ENCODE measurements at regions not wholly inside any gene's neighbourhood (a gene's known extent, or its start where the extent isn't known, plus 50 kb on each side); places are given as distances from the start of the nearest gene placed in this dataset.
"Not testable (repeated sequence)": the region's sequence is repeated elsewhere in the genome, so short reads cannot be mapped to it uniquely, and the experiment has no call there.

- not testable (repeated sequence) for H3K9me3 ChIP-seq (ENCODE audit: control insufficient read depth, low read length); H3K36me3 ChIP-seq (ENCODE audit: control insufficient read depth, insufficient read depth, low read length); H3K4me3 ChIP-seq (ENCODE audit: extremely low read depth, insufficient read depth, low read length, poor library complexity, severe bottlenecking); H3K4me1 ChIP-seq (ENCODE audit: control insufficient read depth, insufficient read depth, low read length, poor library complexity, severe bottlenecking); H3K27ac ChIP-seq (ENCODE audit: low read depth, low read length, severe bottlenecking)
- WGBS, 2 experiments (ENCODE audit: insufficient coverage in 2 of 2) = 75 to 94% methylated on average over 3 to 4 of the region's 5 CpGs
Measured at GRCh38 chr9:25288195-25288594, 390.0 kb downstream of the TUSC1 start.

- Histone ChIP-seq H3K9me3 (ENCODE audit: control insufficient read depth, low read length) (no peaks in the 10 kb centered on the region), H3K4me3 (ENCODE audit: extremely low read depth, insufficient read depth, low read length, poor library complexity, severe bottlenecking) (no peak overlapping the region)
- WGBS, 2 experiments (ENCODE audit: insufficient coverage in 2 of 2) = no CpG with 5 or more reads among the region's 1 CpG
Measured at GRCh38 chr9:25284365-25284764, 393.9 kb downstream of the TUSC1 start.

GRCh38 chr9:25282946-25283345 lies 395.3 kb downstream of the TUSC1 start:
- 86 to 100% methylated on average over 1 of the region's 1 CpG for WGBS, 2 experiments (ENCODE audit: insufficient coverage in 2 of 2)
- H3K4me3 ChIP-seq (ENCODE audit: extremely low read depth, insufficient read depth, low read length, poor library complexity, severe bottlenecking) = no peak overlapping the region
- no peaks in the 10 kb centered on the region for H3K36me3 ChIP-seq (ENCODE audit: control insufficient read depth, insufficient read depth, low read length)
- no peak overlapping the region for H3K27ac ChIP-seq (ENCODE audit: low read depth, low read length, severe bottlenecking)
- H3K9me3 ChIP-seq (ENCODE audit: control insufficient read depth, low read length) = no peaks in the 10 kb centered on the region
- no peaks in the 10 kb centered on the region for H3K4me1 ChIP-seq (ENCODE audit: control insufficient read depth, insufficient read depth, low read length, poor library complexity, severe bottlenecking)

More at GRCh38 chr9:25284365-25284764, 393.9 kb downstream of the TUSC1 start:
- no peak overlapping the region for H3K27ac ChIP-seq (ENCODE audit: low read depth, low read length, severe bottlenecking)
- H3K36me3 ChIP-seq (ENCODE audit: control insufficient read depth, insufficient read depth, low read length) = no peaks in the 10 kb centered on the region
- H3K4me1 ChIP-seq (ENCODE audit: control insufficient read depth, insufficient read depth, low read length, poor library complexity, severe bottlenecking) = no peaks in the 10 kb centered on the region

- no peaks in the 10 kb centered on the region for H3K36me3 ChIP-seq (ENCODE audit: control insufficient read depth, insufficient read depth, low read length)
- H3K9me3 ChIP-seq (ENCODE audit: control insufficient read depth, low read length) = no peaks in the 10 kb centered on the region
- H3K4me1 ChIP-seq (ENCODE audit: control insufficient read depth, insufficient read depth, low read length, poor library complexity, severe bottlenecking) = no peaks in the 10 kb centered on the region
- 71 to 100% methylated on average over 1 to 2 of the region's 4 CpGs for WGBS, 2 experiments (ENCODE audit: insufficient coverage in 2 of 2)
- H3K4me3 ChIP-seq (ENCODE audit: extremely low read depth, insufficient read depth, low read length, poor library complexity, severe bottlenecking) = no peak overlapping the region
- no peak overlapping the region for H3K27ac ChIP-seq (ENCODE audit: low read depth, low read length, severe bottlenecking)
Measured at GRCh38 chr9:25261445-25261844, 416.8 kb downstream of the TUSC1 start.

- H3K4me3 ChIP-seq (ENCODE audit: extremely low read depth, insufficient read depth, low read length, poor library complexity, severe bottlenecking) = no peak overlapping the region
- H3K9me3 ChIP-seq (ENCODE audit: control insufficient read depth, low read length) = no peaks in the 10 kb centered on the region
- no CpG with 5 or more reads among the region's 1 CpG for WGBS, 2 experiments (ENCODE audit: insufficient coverage in 2 of 2)
- no peaks in the 10 kb centered on the region for H3K4me1 ChIP-seq (ENCODE audit: control insufficient read depth, insufficient read depth, low read length, poor library complexity, severe bottlenecking)
- H3K36me3 ChIP-seq (ENCODE audit: control insufficient read depth, insufficient read depth, low read length) = no peaks in the 10 kb centered on the region
- H3K27ac ChIP-seq (ENCODE audit: low read depth, low read length, severe bottlenecking) = no peak overlapping the region
Measured at GRCh38 chr9:25260046-25260445, 418.2 kb downstream of the TUSC1 start.

GRCh38 chr9:25255216-25255615 lies 423.0 kb downstream of the TUSC1 start:
- Histone ChIP-seq H3K9me3 (ENCODE audit: control insufficient read depth, low read length) (no peaks in the 10 kb centered on the region), H3K36me3 (ENCODE audit: control insufficient read depth, insufficient read depth, low read length) (no peaks in the 10 kb centered on the region), H3K27ac (ENCODE audit: low read depth, low read length, severe bottlenecking) (no peak overlapping the region), H3K4me3 (ENCODE audit: extremely low read depth, insufficient read depth, low read length, poor library complexity, severe bottlenecking) (no peak overlapping the region), H3K4me1 (ENCODE audit: control insufficient read depth, insufficient read depth, low read length, poor library complexity, severe bottlenecking) (no peaks in the 10 kb centered on the region)
- WGBS, 2 experiments (ENCODE audit: insufficient coverage in 2 of 2) = 95 to 98% methylated on average over 5 of the region's 5 CpGs

- H3K4me3 ChIP-seq (ENCODE audit: extremely low read depth, insufficient read depth, low read length, poor library complexity, severe bottlenecking) = no peak overlapping the region
- 78% methylated on average over 1 of the region's 2 CpGs; no CpG with 5 or more reads in 1 of the 2 experiments for WGBS, 2 experiments (ENCODE audit: insufficient coverage in 2 of 2)
- H3K4me1 ChIP-seq (ENCODE audit: control insufficient read depth, insufficient read depth, low read length, poor library complexity, severe bottlenecking) = no peaks in the 10 kb centered on the region
- no peak overlapping the region for H3K27ac ChIP-seq (ENCODE audit: low read depth, low read length, severe bottlenecking)
- H3K36me3 ChIP-seq (ENCODE audit: control insufficient read depth, insufficient read depth, low read length) = no peaks in the 10 kb centered on the region
- H3K9me3 ChIP-seq (ENCODE audit: control insufficient read depth, low read length) = peaks cover 5% of the 10 kb centered on the region
Measured at GRCh38 chr9:25254051-25254450, 424.2 kb downstream of the TUSC1 start.

- H3K27ac ChIP-seq (ENCODE audit: low read depth, low read length, severe bottlenecking) = no peak overlapping the region
- no peak overlapping the region for H3K4me3 ChIP-seq (ENCODE audit: extremely low read depth, insufficient read depth, low read length, poor library complexity, severe bottlenecking)
- no peaks in the 10 kb centered on the region for H3K36me3 ChIP-seq (ENCODE audit: control insufficient read depth, insufficient read depth, low read length)
- H3K9me3 ChIP-seq (ENCODE audit: control insufficient read depth, low read length) = no peaks in the 10 kb centered on the region
- 92% methylated on average over 2 of the region's 3 CpGs; no CpG with 5 or more reads in 1 of the 2 experiments for WGBS, 2 experiments (ENCODE audit: insufficient coverage in 2 of 2)
- no peaks in the 10 kb centered on the region for H3K4me1 ChIP-seq (ENCODE audit: control insufficient read depth, insufficient read depth, low read length, poor library complexity, severe bottlenecking)
Measured at GRCh38 chr9:25241421-25241820, 436.8 kb downstream of the TUSC1 start.

- no peaks in the 10 kb centered on the region for H3K36me3 ChIP-seq (ENCODE audit: control insufficient read depth, insufficient read depth, low read length)
- H3K4me3 ChIP-seq (ENCODE audit: extremely low read depth, insufficient read depth, low read length, poor library complexity, severe bottlenecking) = no peak overlapping the region
- H3K27ac ChIP-seq (ENCODE audit: low read depth, low read length, severe bottlenecking) = no peak overlapping the region
- WGBS, 2 experiments (ENCODE audit: insufficient coverage in 2 of 2) = 91 to 92% methylated on average over 5 of the region's 8 CpGs
- no peaks in the 10 kb centered on the region for H3K9me3 ChIP-seq (ENCODE audit: control insufficient read depth, low read length)
- H3K4me1 ChIP-seq (ENCODE audit: control insufficient read depth, insufficient read depth, low read length, poor library complexity, severe bottlenecking) = no peaks in the 10 kb centered on the region
Measured at GRCh38 chr9:25226901-25227686, 451.1 kb downstream of the TUSC1 start.

- 86 to 92% methylated on average over 14 to 20 of the region's 20 CpGs for WGBS, 2 experiments (ENCODE audit: insufficient coverage in 2 of 2)
- H3K36me3 ChIP-seq (ENCODE audit: control insufficient read depth, insufficient read depth, low read length) = no peaks in the 10 kb centered on the region
- no peak overlapping the region for H3K27ac ChIP-seq (ENCODE audit: low read depth, low read length, severe bottlenecking)
- no peaks in the 10 kb centered on the region for H3K9me3 ChIP-seq (ENCODE audit: control insufficient read depth, low read length)
- H3K4me3 ChIP-seq (ENCODE audit: extremely low read depth, insufficient read depth, low read length, poor library complexity, severe bottlenecking) = no peak overlapping the region
- H3K4me1 ChIP-seq (ENCODE audit: control insufficient read depth, insufficient read depth, low read length, poor library complexity, severe bottlenecking) = no peaks in the 10 kb centered on the region
Measured at GRCh38 chr9:25225938-25226760, 452.1 kb downstream of the TUSC1 start.

- no peak overlapping the region for H3K27ac ChIP-seq (ENCODE audit: low read depth, low read length, severe bottlenecking)
- H3K36me3 ChIP-seq (ENCODE audit: control insufficient read depth, insufficient read depth, low read length) = no peaks in the 10 kb centered on the region
- no peaks in the 10 kb centered on the region for H3K9me3 ChIP-seq (ENCODE audit: control insufficient read depth, low read length)
- whole genome bisulfite sequencing, 2 experiments (ENCODE audit: insufficient coverage in 2 of 2) = 100% methylated on average over 2 of the region's 2 CpGs
- H3K4me1 ChIP-seq (ENCODE audit: control insufficient read depth, insufficient read depth, low read length, poor library complexity, severe bottlenecking) = no peaks in the 10 kb centered on the region
- H3K4me3 ChIP-seq (ENCODE audit: extremely low read depth, insufficient read depth, low read length, poor library complexity, severe bottlenecking) = no peak overlapping the region
Measured at GRCh38 chr9:25224996-25225395, 453.2 kb downstream of the TUSC1 start.
